GM11168 (cell line): ENCODE measurements at regions not wholly inside any gene's neighbourhood (a gene's known extent, or its start where the extent isn't known, plus 50 kb on each side); places are given as distances from the start of the nearest gene placed in this dataset.

Source experiments
- in situ Hi-C: fragments of 300-500 bp; cut with MboI; formaldehyde crosslinking; loops from one replicate; pipeline ENCODE4 v1.12.0; 2022; ENCODE audit warnings: low sequenced_read_pairs; ENCODE audit not compliant: unreplicated experiment

GRCh38 chr10:44435196-44435595 is 50.3 kb upstream of the CXCL12 start:
- in situ Hi-C loops = no loop called here

DNA sequence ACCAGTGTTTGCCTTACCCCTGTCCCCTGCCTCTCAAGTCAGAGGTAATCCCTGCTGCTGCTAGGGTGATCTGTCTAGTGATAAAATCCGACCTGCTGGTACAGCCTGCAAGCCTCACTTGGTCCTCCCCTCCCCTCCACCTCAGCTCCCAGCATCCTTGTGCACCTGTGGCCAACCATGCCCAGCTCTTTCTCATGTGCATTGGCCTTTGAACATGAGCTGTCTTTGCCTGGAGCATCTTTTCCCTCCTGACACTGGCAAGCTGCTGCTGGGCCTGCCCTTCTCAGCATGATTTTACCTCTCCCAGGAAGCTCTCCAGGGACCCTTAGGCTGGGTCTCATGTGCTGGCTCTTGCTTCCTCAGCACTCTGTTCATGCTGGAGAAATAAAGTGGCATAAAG is 51.3 kb upstream of the CXCL12 start:
- in situ Hi-C loops = no loop called here

DNA sequence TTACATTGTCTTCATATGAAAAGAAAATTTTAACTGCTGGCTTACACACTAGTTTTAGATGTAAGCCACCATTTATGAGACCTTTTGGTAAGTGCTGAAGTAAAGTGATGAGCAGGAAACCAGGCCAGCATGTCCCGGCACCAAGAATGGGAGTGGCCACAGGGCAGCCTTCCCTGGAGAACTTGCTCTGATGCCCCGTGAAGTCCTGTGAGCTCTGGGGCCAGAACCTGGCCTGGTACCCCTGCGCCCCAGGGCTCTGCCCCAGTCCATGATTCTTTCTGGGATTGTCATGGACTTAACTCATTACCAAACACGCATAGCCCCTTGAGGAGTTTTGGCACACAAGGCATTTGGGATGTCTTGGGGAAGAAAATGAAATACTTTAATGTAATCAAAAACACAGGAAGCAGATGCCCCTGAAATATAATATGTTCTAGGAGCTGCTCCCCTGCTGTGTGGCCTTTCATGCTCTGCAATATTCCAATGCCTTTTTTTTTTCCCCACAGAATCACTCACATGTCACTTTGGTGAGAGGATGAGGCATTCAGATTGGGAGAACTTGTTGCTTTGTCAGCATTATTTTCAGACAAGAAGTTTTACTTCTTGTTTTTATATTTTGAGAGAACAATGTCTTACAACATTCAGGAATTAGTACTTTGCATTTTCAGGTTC is 53.1 kb upstream of the CXCL12 start:
- in situ Hi-C loops = no loop called here

DNA sequence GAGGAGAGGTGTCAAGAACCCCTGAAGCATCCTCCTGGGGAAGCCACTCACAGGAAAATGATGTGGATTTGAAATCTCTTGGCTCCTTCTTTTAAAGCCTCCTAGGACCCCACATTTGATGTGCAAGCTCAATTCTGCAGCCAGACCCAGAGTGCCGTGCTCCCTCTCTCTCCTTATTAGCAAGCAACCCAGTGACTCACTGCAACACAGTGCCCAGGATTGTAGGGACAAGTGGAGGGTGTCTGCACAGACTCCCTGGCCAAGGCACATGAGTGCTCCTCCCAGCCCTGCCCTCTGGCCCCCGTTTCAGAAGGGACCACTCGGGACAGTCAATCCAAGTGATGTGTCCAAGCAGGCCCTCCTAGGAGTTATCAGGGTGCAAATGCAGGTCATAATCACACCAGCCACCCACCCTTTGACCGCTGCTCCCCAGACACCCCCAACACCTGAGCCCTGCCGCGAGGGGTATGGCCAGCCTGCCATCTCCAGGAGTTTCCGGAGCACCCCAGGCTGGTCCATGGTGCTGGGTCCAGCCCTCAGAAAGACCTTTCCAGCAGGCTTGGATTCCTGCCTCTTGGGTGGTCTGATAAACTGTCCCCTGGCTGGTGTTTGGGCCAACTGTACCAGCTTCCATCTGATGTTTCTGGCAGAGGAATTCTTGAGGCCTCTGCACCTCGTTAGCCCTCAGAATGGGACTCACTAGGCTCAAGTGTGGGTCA is 54.5 kb upstream of the CXCL12 start:
- in situ Hi-C loops = no loop called here

GRCh38 chr10:44439958-44440244 is 55.0 kb upstream of the CXCL12 start:
- in situ Hi-C loops = no loop called here

- in situ Hi-C loops = no loop called here
These were observed 72.4 kb upstream of the CXCL12 start for GRCh38 chr10:44457259-44457658.

DNA sequence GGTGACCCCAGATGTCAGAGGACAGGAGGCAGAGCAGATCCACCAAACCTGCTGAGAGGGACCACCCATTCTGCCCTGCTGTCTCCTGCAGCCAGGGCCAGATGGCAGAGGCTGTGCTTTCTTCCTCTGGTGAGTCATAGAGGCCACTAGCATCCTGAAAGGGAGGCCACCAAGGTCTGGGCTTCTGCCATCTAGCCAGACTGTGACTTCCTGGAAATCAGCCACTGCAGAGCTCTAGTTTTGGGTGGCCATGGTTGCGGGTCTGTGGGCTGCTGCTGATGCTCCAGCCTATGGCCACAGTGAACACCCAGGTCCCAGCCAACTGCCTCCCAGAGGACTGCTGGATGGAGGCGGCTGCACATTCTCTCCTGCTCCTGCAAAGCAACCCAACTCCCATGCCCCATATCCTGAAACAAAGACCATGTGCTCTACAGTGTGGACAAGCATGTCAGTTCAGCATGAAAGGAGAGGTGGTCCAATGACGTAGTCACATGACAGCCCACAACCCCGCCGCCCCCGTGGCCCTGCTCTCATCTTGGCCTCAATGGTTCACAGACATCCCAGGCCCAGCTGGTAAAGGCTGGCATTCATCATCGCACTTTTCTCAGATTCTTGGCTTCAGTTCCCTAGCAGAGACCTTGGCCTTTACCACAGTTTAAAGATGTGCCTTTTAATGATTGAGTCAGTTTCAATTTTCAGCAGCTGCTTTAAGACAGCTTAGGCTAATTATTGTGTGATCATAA is 73.9 kb upstream of the CXCL12 start:
- in situ Hi-C loops = no loop called here

DNA sequence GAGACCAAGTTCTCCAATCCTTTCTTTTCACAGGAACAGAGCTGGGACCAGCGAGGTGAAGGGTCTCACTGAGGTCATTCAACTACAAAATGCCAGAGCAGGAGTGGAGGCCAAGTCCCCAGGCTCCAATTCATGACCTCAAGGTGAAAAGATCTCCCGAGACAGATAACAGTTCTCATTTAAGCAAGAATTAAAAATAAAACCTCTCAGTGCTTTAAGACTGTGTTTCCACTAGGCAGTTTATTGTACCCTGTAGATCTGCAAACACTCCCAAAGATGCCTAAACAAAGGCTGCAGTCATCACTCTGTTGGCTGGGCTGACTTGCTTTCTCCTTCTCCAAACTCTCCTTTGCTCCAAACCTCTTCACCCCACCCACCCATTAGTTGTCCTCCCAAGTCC is 74.8 kb upstream of the CXCL12 start:
- in situ Hi-C loops = no loop called here

GRCh38 chr10:44460416-44460815 is 75.5 kb upstream of the CXCL12 start:
- in situ Hi-C loops = no loop called here

DNA sequence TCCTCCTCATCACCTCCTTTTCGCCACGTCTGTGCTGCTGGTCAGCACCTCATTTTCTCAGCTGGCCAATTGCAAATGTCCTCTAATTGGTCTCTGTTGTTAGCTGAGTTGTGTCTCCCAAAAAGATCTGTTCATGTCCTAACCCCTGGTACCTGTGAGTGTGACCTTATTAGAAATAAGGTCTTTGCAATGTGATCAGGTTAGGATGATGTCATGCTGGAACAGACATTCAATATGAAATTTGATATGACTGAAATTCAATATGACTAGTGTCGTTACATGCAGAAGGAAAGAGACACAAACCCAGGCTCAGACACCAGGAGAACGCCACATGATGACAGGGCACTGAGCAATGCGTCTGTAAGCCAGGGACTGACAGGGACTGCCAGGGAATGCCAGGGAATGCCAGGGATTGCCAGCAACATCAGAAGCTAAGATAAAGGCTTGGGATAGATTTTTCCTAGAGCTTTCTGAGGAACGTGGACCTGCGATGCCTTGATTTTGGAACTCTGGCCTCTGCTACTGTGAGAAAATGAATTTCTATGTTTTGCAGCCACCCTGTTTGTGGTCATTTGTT is 77.5 kb upstream of the CXCL12 start:
- in situ Hi-C loops = no loop called here

DNA sequence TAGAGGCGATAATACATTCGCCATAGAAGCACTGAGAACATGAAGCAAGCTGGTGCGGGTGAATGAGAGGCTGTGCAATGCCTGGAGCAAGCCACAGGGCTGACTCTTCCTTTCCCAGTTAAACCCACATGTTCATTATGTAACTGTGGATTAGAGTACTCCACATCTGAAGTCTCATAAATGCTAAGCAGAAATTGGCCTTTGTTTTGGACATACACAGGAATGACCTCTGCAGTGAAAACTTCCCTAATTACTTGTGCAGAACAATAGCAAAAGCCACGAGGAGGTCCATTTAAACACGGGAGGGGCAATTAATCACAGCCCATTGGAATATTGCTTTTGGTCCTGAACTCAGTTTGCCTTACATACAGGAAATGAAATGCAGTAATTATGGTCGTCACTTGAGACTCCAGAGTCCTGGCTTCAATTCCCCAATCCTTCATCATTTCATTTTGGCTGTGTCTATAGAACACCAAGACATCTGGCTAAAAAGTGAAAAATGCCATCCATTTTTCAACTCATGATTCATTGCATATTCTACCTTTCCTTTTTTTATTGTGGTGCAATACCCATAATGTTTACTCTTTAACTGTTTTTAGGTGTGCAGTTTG is 78.7 kb upstream of the CXCL12 start:
- in situ Hi-C loops = no loop called here

- in situ Hi-C loops = no loop called here
These were observed 79.6 kb upstream of the CXCL12 start for GRCh38 chr10:44464503-44464902.

GRCh38 chr10:44465401-44466115 is 80.7 kb upstream of the CXCL12 start:
- in situ Hi-C loops = no loop called here

GRCh38 chr10:44466236-44466635 is 81.3 kb upstream of the CXCL12 start:
- in situ Hi-C loops = no loop called here

- in situ Hi-C loops = no loop called here
These were observed 82.2 kb upstream of the CXCL12 start for GRCh38 chr10:44467090-44467489.

DNA sequence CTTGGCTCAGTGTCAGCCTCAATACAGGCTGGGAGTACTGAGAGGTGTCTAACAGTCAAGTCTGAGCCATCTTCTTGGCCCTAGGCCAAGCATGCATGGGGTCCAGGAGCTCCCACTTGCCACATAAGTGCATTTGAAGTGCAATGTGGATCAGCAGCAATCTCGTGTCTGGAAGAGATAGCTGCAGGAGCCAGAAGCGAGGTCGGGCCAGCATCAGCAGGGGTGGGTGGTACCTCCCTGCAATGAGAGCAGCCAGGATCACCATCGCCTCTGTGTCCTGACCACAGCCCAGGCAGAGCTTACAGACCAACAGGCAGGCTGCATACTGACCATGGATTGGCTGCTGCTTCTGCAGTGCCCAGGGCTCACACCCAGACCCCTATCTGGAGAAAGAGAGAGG is 83.0 kb upstream of the CXCL12 start:
- in situ Hi-C loops = no loop called here

GRCh38 chr10:44468525-44468924 is 83.6 kb upstream of the CXCL12 start:
- in situ Hi-C loops = no loop called here

GRCh38 chr10:44468965-44469364 is 84.1 kb upstream of the CXCL12 start:
- in situ Hi-C loops = no loop called here

- in situ Hi-C loops = no loop called here
These were observed 85.9 kb upstream of the CXCL12 start for GRCh38 chr10:44470784-44471183.

GRCh38 chr10:44471410-44471809 is 86.5 kb upstream of the CXCL12 start:
- in situ Hi-C loops = no loop called here
